ENCODE measurements at regions not wholly inside any gene's neighbourhood (a gene's known extent, or its start where the extent isn't known, plus 50 kb on each side); places are given as distances from the start of the nearest gene placed in this dataset.
A peak's percentile ranks its signal among the peaks of the same experiment; 100 is the strongest.
"Not testable (repeated sequence)": the region's sequence is repeated elsewhere in the genome, so short reads cannot be mapped to it uniquely, and the experiment has no call there.

DNA sequence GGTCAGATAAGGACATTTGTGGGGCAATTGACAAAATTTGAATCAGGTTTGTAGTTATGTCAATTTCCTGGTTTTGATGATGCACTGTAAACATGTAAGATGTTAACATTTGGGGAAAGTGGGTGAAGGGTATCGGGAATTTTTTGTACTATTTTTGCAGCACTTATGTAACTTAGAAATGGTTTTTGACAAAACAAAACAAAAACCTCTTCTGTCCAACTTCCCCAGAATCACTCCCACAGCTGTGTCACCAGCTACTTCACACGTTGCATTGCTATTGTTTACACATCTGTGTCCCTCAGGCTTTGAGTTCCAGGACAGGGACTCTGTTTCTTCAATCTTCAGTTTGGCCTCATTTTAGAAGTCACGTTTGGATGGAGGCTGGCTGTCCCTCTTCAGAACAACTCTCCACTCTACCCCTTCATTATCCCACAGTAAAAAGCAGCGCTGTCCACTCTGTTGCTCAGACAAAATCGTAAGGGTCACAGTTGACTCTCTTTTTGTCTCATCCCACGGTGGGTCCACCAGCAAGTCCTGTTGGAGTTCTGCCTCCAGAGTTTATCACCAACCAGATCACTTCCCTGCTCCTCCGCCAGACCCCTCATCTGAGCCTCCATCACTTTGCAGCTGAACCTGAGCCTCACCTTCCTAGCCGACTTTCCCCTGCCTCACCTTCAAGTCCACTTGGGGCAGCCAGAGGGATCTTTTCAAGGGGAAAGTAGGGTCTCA, 63.2 kb downstream of the NENF start:
- no peak for DNase-seq (ENCODE audit: low read depth)

DNA sequence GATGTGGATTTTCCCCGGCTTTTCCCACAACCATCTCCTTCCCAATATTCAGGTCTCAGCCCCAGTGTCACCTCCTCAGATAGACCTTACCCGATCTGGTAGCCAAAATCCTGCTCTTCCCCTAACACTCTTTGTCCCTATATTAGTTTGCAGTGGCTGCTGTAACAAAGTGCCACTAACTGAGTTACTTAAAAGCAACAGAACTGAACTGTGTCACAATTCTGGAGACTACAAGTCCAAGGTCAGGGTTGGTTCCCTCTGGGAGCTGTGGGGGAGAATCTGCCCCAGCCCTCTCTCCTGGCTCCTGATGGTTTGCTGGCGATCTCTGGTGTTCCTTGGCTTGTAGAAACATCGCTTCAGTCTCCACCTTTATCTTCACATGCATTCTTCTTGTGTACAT, 64.0 kb downstream of the NENF start:
- no peak for DNase-seq (ENCODE audit: low read depth)

DNA sequence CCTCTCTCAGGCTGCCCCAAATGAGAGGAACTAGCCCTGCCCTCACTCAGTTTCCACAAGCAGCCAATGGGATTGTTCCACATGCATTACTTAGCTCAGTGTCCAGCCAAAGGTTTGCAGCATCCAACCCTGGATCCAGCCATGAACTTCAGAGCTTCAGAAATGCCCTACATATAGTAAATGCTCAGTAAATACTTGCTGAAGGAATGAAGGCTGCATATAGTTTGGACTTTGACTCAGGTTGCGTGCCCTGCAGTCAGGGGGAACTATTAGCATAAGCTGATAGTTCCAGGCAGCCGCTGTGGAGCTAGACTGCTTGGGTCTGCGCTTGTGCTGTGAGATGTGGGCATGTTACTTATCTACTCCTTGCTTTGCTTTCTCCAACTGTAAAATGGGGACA, 64.8 kb downstream of the NENF start:
- DNase-seq (ENCODE audit: low read depth): no peak

DNA sequence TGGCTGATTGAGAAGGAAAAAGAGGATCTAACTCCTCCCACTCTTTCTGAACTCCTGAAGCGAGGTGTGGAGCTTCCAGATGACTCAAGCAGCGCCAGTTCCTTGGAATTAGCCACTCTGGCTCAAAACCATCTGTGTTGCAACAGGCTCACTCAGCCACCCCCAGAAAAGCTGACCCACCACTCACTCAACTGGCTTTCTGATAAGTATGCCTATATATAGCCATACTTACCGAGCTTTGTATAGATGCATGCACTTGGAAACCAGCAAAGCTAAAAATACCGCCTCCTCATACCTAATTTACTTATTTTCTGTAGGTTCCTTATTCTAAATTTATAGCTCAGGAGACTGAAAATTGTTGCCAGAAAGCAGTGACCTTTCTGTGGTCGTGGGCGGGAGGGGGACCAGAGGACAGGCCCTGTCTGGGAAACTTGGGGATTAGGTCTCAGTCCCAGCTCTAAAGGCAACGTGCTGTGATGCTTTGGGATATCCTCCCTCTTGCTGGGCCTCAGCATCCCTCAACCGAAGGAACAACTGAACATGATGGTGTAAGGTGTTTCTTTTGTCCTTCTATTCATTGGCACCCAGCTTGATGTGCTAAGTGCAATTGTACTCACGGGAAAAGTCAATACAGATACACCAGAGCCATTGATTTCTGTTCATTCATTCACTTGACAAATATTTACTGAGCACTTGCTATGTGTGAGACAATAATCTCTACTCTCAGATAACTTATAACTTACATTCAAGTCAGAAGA, 65.7 kb downstream of the NENF start:
- peak; percentile 50 for DNase-seq (ENCODE audit: low read depth)

DNA sequence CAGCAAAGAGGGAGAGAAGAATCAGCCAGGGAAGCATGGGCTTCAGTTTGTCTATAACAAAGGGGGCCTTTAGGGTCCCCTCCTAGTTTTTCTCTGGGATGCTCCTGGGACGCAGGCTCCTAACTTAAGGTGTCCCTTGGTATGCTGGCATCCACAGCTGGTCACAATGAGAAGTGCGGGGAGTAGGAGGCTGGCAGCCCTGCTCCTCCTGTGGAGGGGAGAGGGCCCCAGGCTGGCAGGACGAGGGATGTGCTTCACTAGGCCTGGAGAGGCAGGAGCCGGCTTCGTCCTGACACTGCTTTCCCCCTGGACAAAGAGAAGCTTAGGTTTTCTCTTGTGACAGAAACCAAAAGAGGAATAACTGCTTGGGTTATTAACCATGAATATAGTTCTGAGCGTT, 67.6 kb downstream of the NENF start:
- no peak for DNase-seq (ENCODE audit: low read depth)

DNA sequence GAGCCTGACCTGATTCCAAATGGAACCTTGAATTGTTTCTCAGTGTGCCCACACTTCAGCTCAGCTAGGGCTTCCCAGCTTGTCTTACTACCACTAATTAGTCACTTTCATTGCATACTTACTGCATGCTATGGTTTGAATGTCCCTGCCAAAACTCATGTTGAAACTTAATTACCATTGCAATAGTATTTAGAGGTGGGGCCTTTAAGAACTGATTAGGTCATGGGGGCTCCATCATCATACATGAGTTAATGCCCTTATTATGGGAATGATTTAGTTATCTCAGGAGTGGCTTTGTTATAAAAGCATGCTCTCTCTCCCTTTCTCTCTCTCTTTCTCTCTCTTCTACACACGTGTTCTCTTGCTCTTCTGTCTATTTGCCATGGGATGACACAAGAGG, 68.3 kb downstream of the NENF start:
- DNase-seq (ENCODE audit: low read depth): no peak

DNA sequence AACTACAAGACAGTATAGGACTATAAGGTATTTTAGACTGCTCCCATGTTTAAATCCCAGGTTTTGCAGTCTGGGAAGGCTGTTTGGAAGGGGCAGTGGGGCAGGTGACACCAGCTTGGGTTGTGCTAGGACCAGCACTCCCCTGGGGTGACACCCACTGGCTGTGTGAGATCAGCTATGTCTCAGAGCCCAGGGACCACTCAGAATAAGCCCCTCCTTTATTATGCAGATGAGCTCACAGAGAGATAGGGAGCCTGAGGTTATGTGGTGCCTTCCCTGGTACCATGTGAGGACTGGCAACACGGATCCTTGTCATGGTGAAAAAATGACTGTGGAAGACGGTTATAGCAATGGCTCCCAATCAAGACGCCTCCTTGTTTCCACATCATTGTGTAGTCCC, 71.0 kb downstream of the NENF start:
- no peak for DNase-seq (ENCODE audit: low read depth)

DNA sequence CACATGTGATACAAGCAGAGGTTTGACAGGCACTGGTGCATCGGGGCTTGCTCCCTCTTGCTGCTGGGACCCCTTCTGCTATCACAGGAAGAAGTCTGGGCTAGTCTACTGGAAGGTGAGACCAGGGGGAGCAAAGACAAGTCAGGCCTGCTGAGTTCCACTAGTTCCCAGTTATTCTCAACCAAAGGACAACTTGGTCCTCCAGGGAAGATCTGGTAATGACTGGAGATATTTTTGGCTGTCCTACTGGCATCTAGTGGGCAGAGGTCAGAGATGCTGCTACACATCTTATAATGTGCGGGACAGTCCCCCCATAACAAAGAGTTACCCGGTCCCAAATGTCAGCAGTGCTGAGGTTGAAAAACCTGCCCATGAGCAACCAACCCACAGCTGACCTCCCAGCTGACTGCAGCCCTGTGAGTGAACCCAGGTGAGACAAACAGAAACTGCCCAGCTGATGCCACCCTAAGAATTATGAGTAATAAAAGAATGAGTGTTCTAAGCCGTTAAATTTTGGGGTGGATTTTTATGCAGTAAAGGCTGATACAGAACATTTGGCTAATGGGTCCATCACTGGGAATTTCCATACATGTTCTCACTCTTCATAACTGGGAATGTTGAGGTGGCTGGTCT, 71.6 kb downstream of the NENF start:
- DNase-seq (ENCODE audit: low read depth): no peak

DNA sequence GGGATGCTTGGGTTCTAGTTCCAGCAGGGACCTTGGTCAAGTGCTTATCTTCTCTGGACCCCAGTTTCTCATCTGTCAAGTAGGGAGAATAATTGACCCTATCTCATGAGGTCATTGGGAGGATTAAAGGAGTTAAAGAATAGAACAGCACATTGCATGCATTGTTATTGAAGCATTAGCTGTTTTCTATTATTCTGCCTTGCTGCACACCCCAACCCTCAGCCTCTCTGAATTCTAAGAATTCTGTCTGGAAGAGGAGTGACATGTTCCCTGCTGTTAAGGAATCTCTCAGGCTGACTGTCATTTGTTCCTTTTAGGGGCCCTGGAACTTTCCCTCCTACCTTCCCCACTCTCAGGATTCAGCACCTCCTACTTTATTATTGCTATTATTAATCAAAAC, 73.9 kb downstream of the NENF start:
- no peak for DNase-seq (ENCODE audit: low read depth)

DNA sequence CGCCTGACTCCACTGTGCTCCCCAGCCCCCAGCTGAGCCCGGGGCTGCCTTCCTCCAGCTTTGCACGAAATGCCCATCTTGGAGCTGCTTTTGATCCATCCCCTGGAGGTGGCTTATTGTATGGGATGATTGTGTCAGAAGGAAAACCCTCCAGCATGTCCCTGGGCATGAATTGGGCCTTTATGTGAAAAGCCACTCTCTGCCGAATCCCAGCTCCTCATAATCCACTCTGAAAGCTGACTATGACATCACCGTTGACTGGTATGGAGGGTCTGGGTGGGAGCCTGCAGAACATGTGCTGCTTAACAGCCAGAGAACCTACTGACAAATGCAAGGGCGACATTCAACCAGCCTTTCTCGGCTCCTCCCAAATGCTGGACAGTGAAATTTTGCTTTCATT, 74.6 kb downstream of the NENF start:
- no peak for DNase-seq (ENCODE audit: low read depth)

DNA sequence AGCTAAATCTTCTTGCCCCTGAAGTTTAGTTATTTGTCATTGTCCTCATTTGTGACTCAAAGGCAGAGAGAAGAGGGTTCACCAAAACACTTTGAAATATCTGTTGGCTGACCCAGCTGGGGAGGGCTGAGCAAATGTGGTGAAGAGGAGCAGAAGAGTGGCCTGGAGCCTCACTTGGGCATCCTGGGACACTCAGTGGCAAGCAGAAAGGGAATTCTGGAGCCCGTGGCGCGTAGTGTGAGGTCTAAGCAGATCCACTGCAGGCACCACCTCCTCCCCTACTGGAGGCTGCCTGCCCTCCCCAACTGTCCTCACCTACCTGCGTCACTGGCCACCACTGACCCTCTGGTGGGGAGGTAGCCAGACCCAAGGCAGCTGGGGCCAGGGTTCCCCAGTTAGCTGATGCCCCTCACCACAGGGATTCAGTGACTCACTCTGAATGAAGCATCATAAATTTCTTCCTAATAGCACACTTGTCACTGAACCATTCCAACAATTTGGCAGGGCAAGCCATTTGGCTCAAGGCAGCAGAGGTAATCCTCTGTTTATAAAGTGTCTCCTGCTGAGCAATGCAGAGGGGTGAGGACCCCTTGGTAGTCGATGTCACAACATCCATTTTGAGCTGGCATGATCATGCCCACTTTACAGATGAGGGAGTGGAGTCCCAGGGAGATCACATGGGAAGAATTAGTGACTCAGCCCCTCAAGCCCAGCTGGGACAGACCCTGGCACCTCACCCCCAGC, 80.3 kb downstream of the NENF start:
- no peak for DNase-seq (ENCODE audit: low read depth)

DNA sequence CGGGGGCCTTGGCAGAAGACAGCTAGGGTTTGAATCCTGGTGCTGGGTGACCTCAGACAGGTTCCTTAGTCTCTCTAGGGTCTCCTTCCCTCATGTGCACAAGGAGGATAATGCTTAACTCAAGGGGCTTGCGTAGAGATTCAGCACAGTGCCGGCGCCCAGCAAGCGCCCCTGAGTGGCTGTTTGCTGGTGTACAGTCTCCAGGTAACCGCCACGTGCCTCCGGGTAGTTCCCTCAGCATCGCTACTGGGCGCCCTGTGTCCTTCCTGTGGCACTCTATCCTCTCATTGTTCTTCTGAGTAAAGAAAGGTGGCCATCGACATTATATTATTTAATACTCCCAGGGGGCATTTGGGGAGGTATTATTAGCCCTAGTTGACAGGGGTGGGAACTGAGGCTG, 80.9 kb downstream of the NENF start:
- DNase-seq (ENCODE audit: low read depth): no peak

DNA sequence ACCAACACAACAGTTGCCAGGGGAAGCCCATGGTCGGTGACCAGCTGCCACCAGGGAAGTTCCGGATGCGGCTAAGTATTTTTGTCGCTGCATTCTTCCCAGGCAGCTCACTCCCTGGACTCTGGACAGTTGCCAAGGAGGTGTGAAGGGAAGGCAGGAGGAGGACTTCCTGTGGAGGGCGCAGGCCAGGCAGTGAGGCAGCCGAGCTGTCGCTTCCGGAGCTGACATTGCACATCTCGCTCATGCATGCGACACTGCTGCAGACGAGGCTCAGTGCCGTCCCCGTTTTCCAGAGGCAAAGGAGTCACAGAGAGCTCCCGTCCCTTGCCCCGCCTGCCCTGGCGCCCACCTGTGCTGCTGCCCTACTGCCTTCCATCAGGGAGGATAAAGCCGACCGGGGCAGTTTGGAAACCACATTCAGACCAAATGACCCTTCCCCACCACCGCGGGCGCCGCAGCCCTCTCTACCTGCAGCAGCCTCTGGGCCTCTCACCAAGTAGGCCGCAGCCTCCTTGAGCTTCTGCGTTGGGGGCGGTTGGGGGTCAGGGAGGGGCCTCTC, 81.4 kb downstream of the NENF start:
- DNase-seq (ENCODE audit: low read depth): no peak

DNA sequence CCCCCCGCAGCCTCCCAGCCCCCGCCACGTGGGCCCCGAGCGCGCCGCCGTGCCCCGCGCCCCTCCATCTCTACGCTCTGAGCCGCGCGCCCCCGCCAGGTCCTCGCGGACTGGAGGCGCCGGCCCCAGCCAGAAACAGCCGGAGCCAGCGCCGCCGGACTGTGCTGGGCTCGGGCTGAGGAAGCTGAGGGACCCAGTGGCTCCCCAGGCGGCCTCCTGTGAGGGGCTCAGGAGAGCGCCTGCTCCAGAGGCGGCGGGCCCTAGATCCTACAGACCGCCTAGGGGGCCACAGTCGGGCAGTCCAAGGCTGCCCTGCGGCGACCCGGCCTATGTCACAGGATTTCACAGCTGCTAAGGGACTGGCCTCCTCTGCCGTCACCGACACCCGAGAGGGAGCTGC, 82.1 kb downstream of the NENF start:
- no peak for DNase-seq (ENCODE audit: low read depth)

DNA sequence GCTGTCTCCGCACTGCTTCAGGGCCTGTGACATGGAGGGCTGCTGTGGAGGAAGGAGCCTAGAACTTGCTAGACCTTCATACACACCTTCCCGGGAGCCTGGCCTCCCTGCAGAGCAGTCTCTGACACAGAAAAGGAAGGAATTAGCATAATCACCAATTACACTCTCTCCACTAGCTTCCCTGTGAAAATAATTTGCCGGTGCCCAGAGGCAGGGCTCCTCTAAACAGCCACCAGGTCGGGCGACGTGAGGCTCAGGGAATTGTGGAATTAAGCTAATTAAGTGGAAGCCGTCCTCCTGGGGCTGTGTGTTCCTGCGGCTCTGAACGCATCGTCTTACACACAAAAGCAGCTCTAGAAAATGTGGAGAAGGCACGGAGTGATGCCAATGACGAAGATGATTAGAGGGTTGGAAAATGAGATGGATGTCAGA, 82.6 kb downstream of the NENF start:
- DNase-seq (ENCODE audit: low read depth): no peak

DNA sequence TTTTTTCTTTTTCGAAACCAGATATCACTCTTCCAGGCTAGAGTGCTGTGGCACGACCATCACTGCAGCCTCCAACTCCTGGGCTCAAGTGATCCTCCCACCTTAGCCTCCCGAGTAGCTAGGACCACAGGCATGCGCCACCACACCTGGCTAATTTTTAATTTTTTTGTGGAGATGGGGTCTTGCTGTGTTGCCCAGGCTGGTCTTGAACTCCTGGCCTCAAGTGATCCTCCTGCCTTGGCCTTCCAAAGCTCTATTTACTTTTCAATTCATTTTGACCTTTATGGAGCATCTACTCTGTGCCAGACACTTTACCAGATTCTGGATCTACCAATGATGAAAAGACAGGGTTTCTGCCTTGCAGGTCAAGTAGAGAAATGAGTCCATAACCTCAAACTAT, 83.3 kb downstream of the NENF start:
- DNase-seq (ENCODE audit: low read depth): not testable (repeated sequence)

DNA sequence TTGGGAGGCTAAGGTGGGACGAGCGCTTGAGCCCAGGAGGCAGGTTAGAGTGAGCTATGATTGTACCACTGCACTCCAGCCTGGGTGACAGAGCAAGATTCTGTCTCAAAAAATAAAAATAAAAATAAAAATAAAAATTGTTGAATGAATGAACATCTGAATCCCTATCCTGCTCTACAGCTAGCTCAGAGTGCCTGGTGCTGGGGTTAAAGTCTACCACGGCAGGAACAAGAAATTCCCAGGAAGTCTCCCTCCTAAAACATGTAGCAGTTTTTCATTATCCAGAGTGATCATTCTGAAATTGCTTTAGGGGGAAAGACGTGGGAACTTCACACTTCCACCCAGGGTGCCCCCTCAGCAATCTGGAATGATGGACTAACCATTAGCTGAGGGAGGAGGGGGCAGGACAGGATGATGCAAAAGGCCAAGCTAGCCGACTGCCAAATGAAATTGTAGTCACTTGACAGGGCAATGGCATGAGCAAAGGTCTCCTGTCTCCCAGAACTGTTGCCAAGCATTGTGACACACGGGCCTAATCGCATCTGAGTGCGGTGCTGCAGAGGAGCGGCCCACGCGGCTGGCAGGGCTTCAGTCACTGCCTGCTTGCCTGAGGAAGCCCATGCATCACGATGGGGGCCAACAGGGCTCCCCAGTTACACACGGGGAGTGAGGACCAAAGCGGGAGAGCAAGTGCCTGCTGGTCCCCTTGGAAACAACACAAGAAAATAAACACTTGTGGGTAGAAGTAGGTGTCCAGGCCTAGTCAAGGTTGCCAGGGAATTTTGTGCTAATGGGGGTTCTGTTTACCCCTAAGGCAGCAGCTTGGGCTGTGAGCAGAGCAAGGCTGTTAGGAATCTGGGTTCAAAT, 85.7 kb downstream of the NENF start:
- DNase-seq (ENCODE audit: low read depth): peak; percentile 60

DNA sequence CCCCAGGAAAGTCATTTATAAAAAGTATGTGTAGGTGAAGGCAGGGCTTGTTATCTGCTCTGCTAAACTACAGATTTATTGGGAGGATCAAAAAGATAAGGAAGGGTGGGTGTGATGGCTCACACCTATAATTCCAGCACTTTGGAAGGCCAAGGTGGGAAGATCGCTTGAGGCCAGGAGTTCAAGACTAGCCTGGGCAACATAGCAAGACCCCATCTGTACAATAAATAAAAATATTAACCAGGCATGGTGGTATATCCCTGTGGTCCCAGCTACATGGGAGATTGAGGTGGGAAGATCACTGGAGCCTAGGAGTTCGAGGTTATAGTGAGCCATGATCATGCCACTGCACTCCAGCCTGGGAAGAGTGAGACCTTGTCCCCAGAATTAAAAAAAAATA, 86.4 kb downstream of the NENF start:
- no peak for DNase-seq (ENCODE audit: low read depth)

DNA sequence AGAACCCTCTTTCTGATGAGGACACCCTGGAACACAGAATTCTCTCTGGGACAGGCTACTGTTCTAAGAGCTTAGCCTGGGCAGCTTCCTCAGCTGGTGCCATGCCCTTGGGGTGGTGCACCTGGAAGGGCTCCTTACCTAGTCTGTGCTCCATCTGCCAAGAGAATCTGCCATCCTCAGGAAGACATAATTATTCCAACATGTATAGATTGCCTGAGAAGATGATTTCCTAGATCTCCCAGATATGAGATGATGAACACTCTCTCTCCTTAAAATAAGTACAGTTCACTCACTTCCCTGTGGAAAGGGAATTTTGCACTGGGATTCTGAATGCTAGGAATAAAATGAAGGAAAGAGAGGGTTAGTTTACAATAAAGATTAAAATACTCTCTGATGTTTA, 87.6 kb downstream of the NENF start:
- DNase-seq (ENCODE audit: low read depth): no peak

DNA sequence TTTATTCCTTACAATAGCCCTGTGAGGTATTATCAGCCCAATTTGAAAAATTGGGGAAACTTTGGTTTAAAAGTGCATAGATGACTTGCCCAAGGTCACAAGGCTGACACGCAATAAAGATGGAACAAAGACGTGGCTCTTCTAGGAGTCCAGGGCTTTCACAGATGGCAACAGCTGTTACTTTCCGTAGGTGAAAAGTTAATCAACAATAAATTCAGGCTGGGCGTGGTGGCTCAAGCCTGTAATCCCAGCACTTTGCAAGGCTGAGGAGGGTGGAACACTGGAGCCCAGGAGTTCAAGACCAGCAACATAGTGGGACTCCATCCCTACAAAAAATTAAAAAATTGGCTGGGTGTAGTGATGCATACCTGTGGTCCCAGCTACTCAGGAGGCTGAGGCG, 87.8 kb upstream of the ATF3 start:
- no peak for DNase-seq (ENCODE audit: low read depth)

DNA sequence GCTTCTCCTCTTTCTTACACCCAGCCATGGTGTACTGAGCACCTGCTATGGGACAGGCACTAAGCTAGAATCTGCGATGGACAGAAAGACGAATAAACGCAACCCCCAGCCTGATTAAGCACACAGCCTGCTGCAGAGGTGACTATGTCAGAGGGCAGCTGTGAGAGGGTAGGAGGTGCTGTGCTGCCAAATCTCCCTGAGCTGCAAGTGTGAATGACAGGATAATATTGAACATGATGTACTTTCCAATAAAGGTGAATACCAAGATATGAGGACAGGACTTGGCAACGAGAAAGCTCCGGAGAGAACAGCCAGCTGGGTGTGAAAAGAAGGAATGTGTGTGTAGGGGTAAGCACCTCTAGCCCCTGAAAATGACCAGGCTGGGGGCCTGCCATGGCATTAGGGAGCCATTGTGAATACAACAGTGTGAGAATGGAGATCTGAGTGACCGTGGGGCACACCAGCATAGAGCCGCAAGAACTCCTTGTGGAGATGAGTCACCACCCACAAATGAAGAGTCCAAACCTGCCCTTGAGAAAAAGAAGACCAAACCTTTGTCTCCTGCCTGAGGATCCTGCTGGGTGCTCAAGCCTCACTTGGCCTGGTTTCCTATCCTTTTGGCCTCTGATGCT, 83.0 kb upstream of the ATF3 start:
- DNase-seq (ENCODE audit: low read depth): no peak
